Type B pancreatic cell (in vitro differentiated cells): ENCODE measurements at regions not wholly inside any gene's neighbourhood (a gene's known extent, or its start where the extent isn't known, plus 50 kb on each side); places are given as distances from the start of the nearest gene placed in this dataset.
A peak's percentile ranks its signal among the peaks of the same experiment; 100 is the strongest.

Experiments
- DNase-seq: peaks from one replicate; pipeline ENCODE4 v3.0.0; 2021; ENCODE audit warnings: mixed read lengths; ENCODE audit not compliant: unreplicated experiment; ENCODE audit errors: extremely low spot score
- H3K27ac Mint-ChIP-seq: 2 replicates; pipeline ENCODE4 v1.8.0; 2021; ENCODE audit warnings: mild to moderate bottlenecking, mixed read lengths
- H3K27me3 Mint-ChIP-seq: 2 replicates; pipeline ENCODE4 v1.8.0; 2021; ENCODE audit warnings: mixed read lengths
- H3K36me3 Mint-ChIP-seq: 2 replicates; pipeline ENCODE4 v1.8.0; 2021; ENCODE audit warnings: mixed read lengths
- H3K4me1 Mint-ChIP-seq: one replicate; pipeline ENCODE4 v1.8.0; 2021; ENCODE audit warnings: mixed read lengths; ENCODE audit not compliant: unreplicated experiment
- H3K4me3 Mint-ChIP-seq: 2 replicates; pipeline ENCODE4 v1.8.0; 2021; ENCODE audit warnings: mild to moderate bottlenecking, mixed read lengths
- H3K9me3 Mint-ChIP-seq: 2 replicates; pipeline ENCODE4 v1.8.0; 2021; ENCODE audit warnings: mixed read lengths
- CTCF ChIP-seq: fragments of 200-600 bp; sonication (generic); conservative IDR thresholded peaks from 2 replicates; pipeline ENCODE4 v1.5.0; 2021; ENCODE audit warnings: antibody characterized with exemption, mild to moderate bottlenecking

DNA sequence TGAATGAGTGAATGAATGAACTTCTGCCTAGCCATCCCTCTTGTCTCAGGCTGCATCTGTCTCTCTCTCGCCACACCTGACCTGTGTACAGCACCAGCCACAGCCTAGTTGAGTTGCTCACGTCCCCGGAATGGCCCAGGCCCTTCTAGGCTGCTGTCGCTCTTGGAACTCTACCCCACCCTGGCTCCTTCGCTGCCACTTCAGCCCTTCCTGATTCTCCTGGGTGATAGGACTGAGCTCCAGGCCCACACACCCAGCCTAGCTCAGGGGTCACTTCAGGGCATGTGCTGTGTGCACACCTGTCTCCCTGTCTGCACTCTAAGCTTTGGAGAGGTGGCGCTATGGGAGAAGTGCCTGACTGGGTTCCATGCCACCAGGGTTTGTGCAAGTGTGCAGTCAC lies 236.6 kb downstream of the GLI2 start:
- no peaks in the 10 kb centered on the region for H3K9me3 Mint-ChIP-seq
- no peak for TF ChIP-seq CTCF
- H3K27me3 Mint-ChIP-seq: peaks cover 4% of the 10 kb centered on the region
- DNase-seq: no peak
- H3K4me3 Mint-ChIP-seq: no peak overlapping the region
- peaks cover 23% of the 10 kb centered on the region for H3K36me3 Mint-ChIP-seq
- H3K4me1 Mint-ChIP-seq: peaks cover 12% of the 10 kb centered on the region
- no peak overlapping the region for H3K27ac Mint-ChIP-seq

DNA sequence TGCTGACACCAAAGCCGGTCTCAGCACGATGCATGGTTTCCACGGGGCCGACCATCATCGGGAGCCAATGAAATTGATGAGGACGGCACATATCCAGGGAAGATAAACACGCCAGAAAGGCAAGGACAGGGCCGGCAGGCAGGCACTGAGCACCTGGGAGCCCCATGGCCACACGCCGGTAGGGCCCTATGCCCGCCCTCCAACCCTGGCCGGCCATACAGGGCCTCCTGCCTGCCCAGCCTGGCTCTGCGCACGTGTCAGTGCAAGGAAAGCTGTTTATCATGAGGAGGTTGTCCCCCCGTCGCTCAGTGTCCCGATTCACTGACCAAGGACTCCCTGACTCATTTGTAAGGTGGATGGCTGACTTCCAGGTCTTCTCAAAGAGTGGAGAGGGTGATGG lies 237.5 kb downstream of the GLI2 start:
- no peak overlapping the region for H3K27ac Mint-ChIP-seq
- H3K9me3 Mint-ChIP-seq: no peaks in the 10 kb centered on the region
- DNase-seq: no peak
- peaks cover 12% of the 10 kb centered on the region for H3K4me1 Mint-ChIP-seq
- H3K4me3 Mint-ChIP-seq: no peak overlapping the region
- peaks cover 23% of the 10 kb centered on the region for H3K36me3 Mint-ChIP-seq
- H3K27me3 Mint-ChIP-seq: peaks cover 4% of the 10 kb centered on the region
- TF ChIP-seq CTCF: no peak

- no peak for TF ChIP-seq CTCF
- H3K27ac Mint-ChIP-seq: no peak overlapping the region
- no peaks in the 10 kb centered on the region for H3K9me3 Mint-ChIP-seq
- H3K4me3 Mint-ChIP-seq: no peak overlapping the region
- H3K4me1 Mint-ChIP-seq: peaks cover 12% of the 10 kb centered on the region
- DNase-seq: no peak
- H3K27me3 Mint-ChIP-seq: peaks cover 4% of the 10 kb centered on the region
- H3K36me3 Mint-ChIP-seq: peaks cover 21% of the 10 kb centered on the region
Measured at GRCh38 chr2:120974950-120975349, 239.3 kb downstream of the GLI2 start.

DNA sequence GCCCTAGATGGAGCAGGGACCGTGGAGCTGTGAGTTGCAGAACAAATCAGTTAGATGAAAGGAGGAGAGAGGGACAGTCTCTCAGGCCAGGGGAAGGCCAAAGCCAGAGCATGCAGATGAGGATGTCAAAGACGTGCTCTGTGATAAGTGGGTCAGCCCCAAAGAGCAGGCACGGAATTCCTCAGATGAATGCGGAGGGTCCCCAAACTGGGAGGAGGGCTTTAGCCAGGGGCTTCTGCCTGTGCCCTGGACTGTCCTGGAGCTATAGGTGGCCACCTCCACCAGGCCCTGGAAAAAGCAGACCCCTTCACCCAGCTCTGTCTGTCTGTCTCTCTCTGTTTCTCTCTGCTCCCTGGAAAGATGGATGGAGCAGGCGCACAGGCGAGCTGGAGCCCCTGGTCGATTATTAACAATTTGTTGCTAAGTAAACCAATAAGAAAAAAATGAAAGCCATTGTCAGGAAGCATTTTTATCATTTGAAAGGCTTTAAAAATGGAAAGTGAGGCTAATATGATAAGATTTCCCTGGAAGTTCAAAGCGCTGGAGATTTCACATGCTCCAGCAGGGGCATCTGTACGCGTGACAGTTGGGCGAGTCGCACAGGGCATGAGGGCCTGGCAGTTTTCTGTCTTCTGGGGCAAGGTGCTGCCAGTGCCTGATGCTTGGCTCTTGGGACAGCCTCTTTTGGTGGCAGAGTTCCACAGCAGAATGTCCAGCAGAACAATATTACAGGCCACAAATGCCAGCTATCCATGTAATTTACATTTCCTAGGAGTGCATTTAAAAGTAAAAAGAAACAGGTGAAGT lies 241.0 kb downstream of the GLI2 start:
- Mint-ChIP-seq H3K9me3 (no peaks in the 10 kb centered on the region), H3K27ac (peak overlapping the region; percentile 51), H3K4me3 (no peak overlapping the region), H3K36me3 (peaks cover 28% of the 10 kb centered on the region), H3K27me3 (peaks cover 4% of the 10 kb centered on the region), H3K4me1 (peaks cover 13% of the 10 kb centered on the region)
- TF ChIP-seq CTCF: no peak
- DNase-seq: no peak

DNA sequence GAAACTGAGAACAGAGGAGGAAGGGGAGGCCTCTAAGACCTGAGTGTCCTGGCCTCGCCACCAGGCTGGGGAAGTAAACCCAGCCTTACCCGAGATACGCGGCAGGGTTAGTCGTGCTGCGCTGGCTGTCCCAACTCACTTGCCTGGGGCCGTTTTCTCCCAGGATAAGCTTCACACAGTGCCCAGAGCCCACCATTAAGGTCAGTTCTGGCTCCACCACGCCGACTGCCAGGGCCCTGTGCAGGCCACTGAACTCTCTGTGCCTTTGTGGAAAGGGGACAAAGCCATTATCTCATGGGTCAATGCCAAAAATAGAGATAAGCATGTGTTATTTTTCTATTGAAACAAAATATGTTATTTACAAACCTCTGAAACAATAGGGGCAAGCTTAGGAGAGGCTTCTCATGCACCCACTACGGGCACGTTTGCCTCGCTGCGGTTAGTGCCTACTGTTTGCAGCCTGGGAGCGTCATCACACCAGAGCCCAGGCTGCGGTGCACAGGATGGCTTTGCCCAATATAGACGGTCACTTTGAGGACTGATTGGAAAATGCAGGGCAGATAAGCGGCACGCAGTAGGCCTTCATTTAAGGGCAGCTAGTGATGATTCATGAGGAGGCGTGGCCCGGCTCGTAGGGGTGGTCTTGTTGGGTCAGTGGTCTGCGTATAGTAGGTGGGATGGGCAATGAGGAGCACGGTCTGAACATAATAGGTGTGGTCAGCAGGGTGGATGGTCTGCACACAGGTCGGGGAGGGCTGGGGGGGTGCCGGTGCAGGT lies 242.1 kb downstream of the GLI2 start:
- DNase-seq: no peak
- no peak for TF ChIP-seq CTCF

More for the DNA sequence above, 242.1 kb downstream of the GLI2 start:
- Mint-ChIP-seq H3K27me3 (no peaks in the 10 kb centered on the region), H3K36me3 (peaks cover 26% of the 10 kb centered on the region), H3K27ac (no peak overlapping the region), H3K4me1 (peaks cover 22% of the 10 kb centered on the region), H3K9me3 (no peaks in the 10 kb centered on the region), H3K4me3 (no peak overlapping the region)
